ENCODE measurements at regions not wholly inside any gene's neighbourhood (a gene's known extent, or its start where the extent isn't known, plus 50 kb on each side); places are given as distances from the start of the nearest gene placed in this dataset.
"Not testable (repeated sequence)": the region's sequence is repeated elsewhere in the genome, so short reads cannot be mapped to it uniquely, and the experiment has no call there.

DNA sequence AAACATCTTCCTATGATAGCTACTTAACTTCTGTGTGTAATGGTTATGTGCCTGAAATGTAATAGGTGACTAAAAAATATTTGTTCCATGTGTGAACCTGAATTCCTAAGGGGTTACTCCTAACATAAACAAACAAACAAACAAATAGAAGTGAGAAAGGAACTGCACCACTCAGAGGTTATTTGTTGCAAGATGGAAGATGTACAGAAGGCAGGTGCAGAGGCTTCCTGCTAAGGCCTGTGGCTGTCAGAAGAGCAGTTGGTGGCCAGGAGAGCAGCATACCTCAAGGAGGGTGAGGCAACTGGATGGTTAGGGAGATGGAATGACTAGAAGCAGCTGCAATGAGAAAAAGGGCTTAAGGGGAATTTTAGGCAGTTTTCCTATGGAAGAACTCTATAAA is 940.6 kb downstream of the TTLL7 start:
- Histone ChIP-seq H3K27me3 (ENCODE audit: control insufficient read depth in 2 of 2, insufficient read depth in 2 of 2, low read length in 2 of 2) (no peaks in the 10 kb centered on the region), H3K4me1 (ENCODE audit: control insufficient read depth in 2 of 2, insufficient read depth in 2 of 2, low read length in 2 of 2) (no peaks in the 10 kb centered on the region), H3K36me3 (ENCODE audit: control insufficient read depth in 2 of 3, insufficient read depth in 3 of 3, low read length in 3 of 3) (no peaks in the 10 kb centered on the region), H3K4me3 (ENCODE audit: low read length) (no peak overlapping the region), H3K27ac (ENCODE audit: low read depth, low read length) (no peak overlapping the region), H3K9me3 (ENCODE audit: control insufficient read depth in 2 of 3, low read length in 3 of 3) (no peaks in the 10 kb centered on the region)
- Mint-ChIP-seq H3K4me3 (no peak overlapping the region), H3K27ac (no peak overlapping the region), H3K36me3 (no peaks in the 10 kb centered on the region), H3K27me3 (no peaks in the 10 kb centered on the region), H3K9me3 (no peaks in the 10 kb centered on the region), H3K4me1 (no peaks in the 10 kb centered on the region)
- DNase-seq (no peak), ATAC-seq (no peak)
- CTCF ChIA-PET = no interaction called here
- intact Hi-C loops (cut with micrococcal nuclease) = no loop called here
- POLR2A ChIA-PET = no interaction called here

- ATAC-seq = no peak
- CTCF ChIA-PET = no interaction called here
- no peak overlapping the region for H3K27ac Mint-ChIP-seq
Measured at GRCh38 chr1:83055391-83056170, 943.4 kb downstream of the TTLL7 start.

DNA sequence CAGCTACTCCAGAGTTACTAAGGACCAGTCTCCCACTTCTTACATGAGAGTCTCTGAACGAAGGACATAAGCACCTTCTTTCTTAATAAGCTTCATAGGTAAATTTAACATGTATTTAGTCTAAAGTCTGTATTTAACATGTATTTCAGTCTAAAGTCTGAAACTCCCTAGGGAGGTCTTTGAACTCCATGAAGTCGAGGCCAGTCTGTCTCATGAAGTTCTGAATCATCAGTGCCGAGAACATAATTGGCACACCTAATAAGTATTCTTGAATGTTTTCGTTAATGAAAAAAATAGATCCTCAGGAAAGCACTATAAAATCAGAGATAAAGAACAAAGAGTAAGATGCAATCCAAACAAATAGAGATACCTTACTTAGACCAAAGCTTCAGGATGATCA is 945.5 kb downstream of the TTLL7 start:
- Histone ChIP-seq H3K27ac (ENCODE audit: low read depth, low read length) (no peak overlapping the region), H3K9me3 (ENCODE audit: control insufficient read depth in 2 of 3, low read length in 3 of 3) (no peaks in the 10 kb centered on the region), H3K27me3 (ENCODE audit: control insufficient read depth in 2 of 2, insufficient read depth in 2 of 2, low read length in 2 of 2) (no peaks in the 10 kb centered on the region), H3K4me1 (ENCODE audit: control insufficient read depth in 2 of 2, insufficient read depth in 2 of 2, low read length in 2 of 2) (no peaks in the 10 kb centered on the region), H3K36me3 (ENCODE audit: control insufficient read depth in 2 of 3, insufficient read depth in 3 of 3, low read length in 3 of 3) (no peaks in the 10 kb centered on the region), H3K4me3 (ENCODE audit: low read length) (no peak overlapping the region)
- Mint-ChIP-seq H3K36me3 (peaks cover 0 to 6% (median 0%) of the 10 kb centered on the region in 5 donors), H3K9me3 (peaks cover 0 to 17% (median 9%) of the 10 kb centered on the region in 11 donors), H3K27ac (no peak overlapping the region), H3K27me3 (no peaks in the 10 kb centered on the region), H3K4me1 (no peaks in the 10 kb centered on the region), H3K4me3 (no peak overlapping the region)
- ChIA-PET POLR2A (no interaction called here), CTCF (no interaction called here)
- no peak for ATAC-seq
- intact Hi-C loops (cut with micrococcal nuclease) = no loop called here
- no peak for DNase-seq

More at GRCh38 chr1:83055391-83056170, 943.4 kb downstream of the TTLL7 start:
- Mint-ChIP-seq H3K36me3 (peaks cover 0 to 4% (median 0%) of the 10 kb centered on the region in 5 donors), H3K4me3 (no peak overlapping the region), H3K4me1 (no peaks in the 10 kb centered on the region), H3K9me3 (peaks cover 0 to 10% (median 5%) of the 10 kb centered on the region in 11 donors), H3K27me3 (no peaks in the 10 kb centered on the region)
- Histone ChIP-seq H3K9me3 (ENCODE audit: control insufficient read depth in 2 of 3, low read length in 3 of 3) (no peaks in the 10 kb centered on the region), H3K4me3 (ENCODE audit: low read length) (no peak overlapping the region), H3K27ac (ENCODE audit: low read depth, low read length) (no peak overlapping the region), H3K27me3 (ENCODE audit: control insufficient read depth in 2 of 2, insufficient read depth in 2 of 2, low read length in 2 of 2) (no peaks in the 10 kb centered on the region), H3K4me1 (ENCODE audit: control insufficient read depth in 2 of 2, insufficient read depth in 2 of 2, low read length in 2 of 2) (no peaks in the 10 kb centered on the region), H3K36me3 (ENCODE audit: control insufficient read depth in 2 of 3, insufficient read depth in 3 of 3, low read length in 3 of 3) (no peaks in the 10 kb centered on the region)
- DNase-seq = no peak
- intact Hi-C loops (cut with micrococcal nuclease) = no loop called here
- POLR2A ChIA-PET = no interaction called here

- no peaks in the 10 kb centered on the region for H3K9me3 ChIP-seq (ENCODE audit: control insufficient read depth in 2 of 3, low read length in 3 of 3)
- peaks cover 0 to 17% (median 9%) of the 10 kb centered on the region in 11 donors for H3K9me3 Mint-ChIP-seq
- intact Hi-C loops (cut with micrococcal nuclease) = no loop called here
- no peaks in the 10 kb centered on the region for H3K36me3 ChIP-seq (ENCODE audit: control insufficient read depth in 2 of 3, insufficient read depth in 3 of 3, low read length in 3 of 3)
- H3K27me3 Mint-ChIP-seq = no peaks in the 10 kb centered on the region
- POLR2A ChIA-PET = no interaction called here
- no peak overlapping the region for H3K27ac ChIP-seq (ENCODE audit: low read depth, low read length)
- H3K4me1 Mint-ChIP-seq = no peaks in the 10 kb centered on the region
- CTCF ChIA-PET = interaction anchor here (0.6 kb wide), 1 partner anchor 8 kb away, joined by 3 read pairs; no protein-coding TSS in a partner anchor
- ATAC-seq (no peak), DNase-seq (no peak)
- no peak overlapping the region for H3K4me3 Mint-ChIP-seq
- peaks cover 0 to 6% (median 0%) of the 10 kb centered on the region in 5 donors for H3K36me3 Mint-ChIP-seq
- H3K27me3 ChIP-seq (ENCODE audit: control insufficient read depth in 2 of 2, insufficient read depth in 2 of 2, low read length in 2 of 2) = no peaks in the 10 kb centered on the region
- H3K4me3 ChIP-seq (ENCODE audit: low read length) = no peak overlapping the region
- no peaks in the 10 kb centered on the region for H3K4me1 ChIP-seq (ENCODE audit: control insufficient read depth in 2 of 2, insufficient read depth in 2 of 2, low read length in 2 of 2)
- H3K27ac Mint-ChIP-seq = no peak overlapping the region
Measured at GRCh38 chr1:83052865-83053264, 946.1 kb downstream of the TTLL7 start.

DNA sequence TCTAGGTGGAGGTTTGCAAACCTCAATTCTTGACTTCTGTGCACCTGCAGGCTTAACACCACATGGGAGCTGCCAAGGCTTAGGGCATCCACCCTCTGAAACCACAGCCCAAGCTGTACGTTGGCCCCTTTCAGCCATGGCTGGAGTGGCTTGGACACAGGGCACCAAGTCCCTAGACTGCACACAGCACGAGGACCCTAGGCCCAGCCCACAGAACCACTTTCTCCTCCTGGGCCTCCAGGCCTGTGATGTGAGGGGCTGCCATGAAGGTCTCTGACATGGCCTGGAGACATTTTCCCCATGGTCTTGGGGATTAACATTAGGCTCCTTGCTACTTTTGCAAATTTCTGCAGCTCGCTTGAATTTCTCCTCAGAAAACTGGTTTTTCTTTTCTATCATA is 947.9 kb downstream of the TTLL7 start:
- H3K36me3 ChIP-seq (ENCODE audit: control insufficient read depth in 2 of 3, insufficient read depth in 3 of 3, low read length in 3 of 3); H3K4me1 Mint-ChIP-seq; intact Hi-C loops (cut with micrococcal nuclease); H3K27ac ChIP-seq (ENCODE audit: low read depth, low read length); H3K4me3 ChIP-seq (ENCODE audit: low read length); POLR2A ChIA-PET; H3K27ac Mint-ChIP-seq; DNase-seq; H3K36me3 Mint-ChIP-seq; CTCF ChIA-PET; H3K27me3 ChIP-seq (ENCODE audit: control insufficient read depth in 2 of 2, insufficient read depth in 2 of 2, low read length in 2 of 2); H3K27me3 Mint-ChIP-seq; H3K4me1 ChIP-seq (ENCODE audit: control insufficient read depth in 2 of 2, insufficient read depth in 2 of 2, low read length in 2 of 2); ATAC-seq; H3K9me3 ChIP-seq (ENCODE audit: control insufficient read depth in 2 of 3, low read length in 3 of 3); H3K4me3 Mint-ChIP-seq: not testable (repeated sequence)
- peaks cover 0 to 17% (median 11%) of the 10 kb centered on the region in 11 donors for H3K9me3 Mint-ChIP-seq

DNA sequence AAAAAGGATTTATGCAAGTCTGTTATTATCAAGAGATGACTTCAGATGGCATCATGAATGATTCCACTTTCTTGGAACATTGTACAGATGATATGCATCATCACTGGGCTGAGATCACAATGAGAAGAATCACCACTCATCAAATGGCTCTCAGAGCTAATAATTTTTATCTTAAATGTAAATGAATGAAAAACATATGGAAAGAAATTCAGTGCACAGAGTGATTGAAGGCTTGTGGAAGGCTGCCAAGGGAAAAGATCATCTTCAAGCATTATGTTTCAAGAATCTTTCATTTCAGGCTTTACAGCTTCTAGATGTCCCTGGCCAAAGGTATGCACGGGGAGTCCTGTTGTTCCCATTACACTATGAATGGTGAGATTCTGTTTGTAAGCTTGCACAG is 955.7 kb downstream of the TTLL7 start:
- Histone ChIP-seq H3K36me3 (ENCODE audit: control insufficient read depth in 2 of 3, insufficient read depth in 3 of 3, low read length in 3 of 3) (no peaks in the 10 kb centered on the region), H3K4me3 (ENCODE audit: low read length) (no peak overlapping the region), H3K9me3 (ENCODE audit: control insufficient read depth in 2 of 3, low read length in 3 of 3) (no peaks in the 10 kb centered on the region), H3K27ac (ENCODE audit: low read depth, low read length) (no peak overlapping the region), H3K27me3 (ENCODE audit: control insufficient read depth in 2 of 2, insufficient read depth in 2 of 2, low read length in 2 of 2) (no peaks in the 10 kb centered on the region), H3K4me1 (ENCODE audit: control insufficient read depth in 2 of 2, insufficient read depth in 2 of 2, low read length in 2 of 2) (no peaks in the 10 kb centered on the region)
- ChIA-PET CTCF (no interaction called here), POLR2A (no interaction called here)
- DNase-seq = no peak
- Mint-ChIP-seq H3K4me3 (no peak overlapping the region), H3K27ac (no peak overlapping the region), H3K9me3 (peaks cover 0 to 5% (median 0%) of the 10 kb centered on the region in 11 donors), H3K27me3 (no peaks in the 10 kb centered on the region), H3K36me3 (no peaks in the 10 kb centered on the region), H3K4me1 (no peaks in the 10 kb centered on the region)
- intact Hi-C loops (cut with micrococcal nuclease) = no loop called here
- no peak for ATAC-seq

DNA sequence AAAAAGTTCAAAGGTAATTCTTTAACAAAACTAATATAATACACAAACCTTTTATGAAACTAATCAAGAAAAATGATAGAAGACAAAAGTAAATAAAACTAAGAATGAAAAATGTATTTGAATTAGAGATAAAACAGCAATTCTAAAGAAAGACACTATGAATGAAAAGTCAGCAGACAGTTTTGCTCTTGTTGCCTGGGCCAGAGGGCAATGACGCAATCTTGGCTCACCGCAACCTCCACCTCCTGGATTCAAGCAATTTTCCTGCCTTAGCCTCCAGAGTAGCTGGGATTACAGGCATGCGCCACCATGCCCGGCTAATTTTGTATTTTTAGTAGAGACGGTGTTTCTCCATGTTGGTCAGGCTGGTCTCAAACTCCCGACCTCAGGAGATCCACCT is 959.8 kb downstream of the TTLL7 start:
- POLR2A ChIA-PET; H3K36me3 ChIP-seq (ENCODE audit: control insufficient read depth in 2 of 3, insufficient read depth in 3 of 3, low read length in 3 of 3); H3K4me1 ChIP-seq (ENCODE audit: control insufficient read depth in 2 of 2, insufficient read depth in 2 of 2, low read length in 2 of 2); H3K4me3 Mint-ChIP-seq; H3K9me3 ChIP-seq (ENCODE audit: control insufficient read depth in 2 of 3, low read length in 3 of 3); H3K36me3 Mint-ChIP-seq; H3K4me3 ChIP-seq (ENCODE audit: low read length); H3K4me1 Mint-ChIP-seq; ATAC-seq; H3K27me3 ChIP-seq (ENCODE audit: control insufficient read depth in 2 of 2, insufficient read depth in 2 of 2, low read length in 2 of 2); H3K27me3 Mint-ChIP-seq; H3K27ac Mint-ChIP-seq; H3K27ac ChIP-seq (ENCODE audit: low read depth, low read length); DNase-seq; intact Hi-C loops (cut with micrococcal nuclease): not testable (repeated sequence)
- H3K9me3 Mint-ChIP-seq = peaks cover 0 to 27% (median 5%) of the 10 kb centered on the region in 11 donors
- CTCF ChIA-PET = interaction anchor here (0.6 kb wide), 1 partner anchor 882 kb away, joined by 5 read pairs; no protein-coding TSS in a partner anchor
